Inflammatory macrophage treated with lipopolysaccharide for 4 hours (primary cell): ENCODE measurements at regions not wholly inside any gene's neighbourhood (a gene's known extent, or its start where the extent isn't known, plus 50 kb on each side); places are given as distances from the start of the nearest gene placed in this dataset.

Experiments
- DNase-seq: peaks from one replicate; pipeline ENCODE4 v3.0.0-alpha.2; 2020

DNA sequence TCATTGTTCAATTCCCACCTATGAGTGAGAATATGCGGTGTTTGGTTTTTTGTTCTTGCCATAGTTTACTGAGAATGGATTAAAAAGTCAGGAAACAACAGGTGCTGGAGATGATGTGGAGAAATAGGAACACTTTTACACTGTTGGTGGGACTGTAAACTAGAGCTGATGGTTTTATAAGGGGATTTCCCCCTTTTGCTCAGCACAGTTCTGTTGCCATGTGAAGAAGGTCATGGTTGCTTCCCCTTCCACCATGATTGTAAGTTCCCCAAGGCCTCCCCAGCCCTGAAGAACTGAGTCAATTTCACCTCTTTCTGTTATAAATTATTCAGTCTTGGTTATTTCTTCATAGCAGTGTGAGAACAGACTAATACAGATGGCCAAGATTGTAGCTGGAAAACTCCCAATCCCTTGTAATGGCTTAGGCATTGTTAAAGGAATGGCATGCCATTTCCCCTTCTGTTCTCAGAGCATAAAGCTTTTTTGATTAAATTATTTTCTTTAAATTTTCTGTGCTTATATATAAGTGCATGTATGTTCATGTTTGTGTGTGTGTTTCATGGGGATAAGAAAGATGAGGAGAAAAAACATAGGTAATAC lies 144.8 kb downstream of the BACH1 start:
- peak; percentile 65 for DNase-seq

DNA sequence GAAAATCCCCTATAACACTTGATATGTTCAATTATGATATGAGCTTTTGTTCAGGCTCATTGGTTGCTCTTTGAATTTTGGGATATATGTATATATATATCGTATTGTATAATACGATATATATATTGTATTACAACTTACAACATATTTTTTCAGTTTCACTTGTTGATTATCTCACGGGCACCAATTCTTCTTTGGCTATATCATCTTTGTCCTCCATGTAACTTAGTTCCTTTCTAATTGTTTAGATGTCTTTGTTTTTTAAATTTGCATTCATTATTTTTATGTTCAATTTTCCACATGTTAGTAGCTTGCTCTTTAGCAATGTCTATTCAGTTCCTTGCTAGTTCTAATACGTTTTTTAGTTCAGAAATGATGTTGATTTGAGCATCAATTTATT lies 150.0 kb downstream of the BACH1 start:
- DNase-seq: no peak

DNA sequence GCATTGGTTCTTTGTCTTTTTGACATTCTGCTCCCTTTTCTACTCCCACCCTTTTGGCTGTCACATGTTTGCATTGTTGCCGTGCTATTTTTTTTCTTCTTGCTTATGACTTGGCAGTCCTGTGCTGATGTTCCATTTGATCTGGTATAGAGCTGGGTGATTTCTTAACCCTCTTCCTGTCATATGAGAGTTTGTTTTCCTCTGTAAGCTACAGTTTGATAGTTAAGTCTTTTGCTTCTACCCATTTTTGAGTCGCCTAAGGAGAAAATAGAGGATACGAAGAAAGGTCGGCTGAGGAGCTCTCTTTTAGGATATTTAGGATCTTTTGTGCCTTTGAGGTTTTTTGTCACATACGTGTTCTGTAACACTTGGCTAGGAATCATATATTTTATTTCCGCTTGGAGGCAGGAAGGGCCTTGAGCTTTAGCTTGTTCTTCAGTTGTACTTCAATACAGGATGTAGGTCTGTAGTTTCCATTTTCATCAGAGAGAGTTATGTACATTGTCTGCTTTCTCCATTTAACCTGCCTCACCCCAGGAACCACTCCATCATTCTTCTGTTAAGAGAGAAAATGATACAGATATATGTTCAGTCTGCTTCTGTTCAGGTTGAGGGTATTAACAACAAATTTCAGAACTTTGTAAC lies 150.7 kb downstream of the BACH1 start:
- DNase-seq: peak; percentile 14

DNA sequence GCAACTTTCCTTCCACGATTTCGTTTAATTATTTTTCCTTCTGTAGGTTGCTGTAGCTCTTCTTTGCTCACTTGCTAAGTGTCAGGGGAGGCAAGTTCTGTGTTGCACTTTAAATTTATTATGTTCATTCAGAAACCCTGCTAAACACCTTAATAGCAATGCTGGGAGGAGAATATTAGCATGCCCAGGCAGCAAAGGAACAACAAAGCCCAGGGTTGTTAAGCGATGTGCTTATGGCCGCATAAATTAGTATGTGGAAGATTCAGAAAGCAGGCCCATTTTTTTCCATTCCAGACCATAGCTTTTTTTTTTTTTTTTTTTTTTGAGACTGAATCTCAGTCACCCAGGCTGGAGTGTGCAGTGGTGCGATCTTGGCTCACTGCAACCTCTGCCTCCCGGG lies 151.3 kb downstream of the BACH1 start:
- no peak for DNase-seq

DNA sequence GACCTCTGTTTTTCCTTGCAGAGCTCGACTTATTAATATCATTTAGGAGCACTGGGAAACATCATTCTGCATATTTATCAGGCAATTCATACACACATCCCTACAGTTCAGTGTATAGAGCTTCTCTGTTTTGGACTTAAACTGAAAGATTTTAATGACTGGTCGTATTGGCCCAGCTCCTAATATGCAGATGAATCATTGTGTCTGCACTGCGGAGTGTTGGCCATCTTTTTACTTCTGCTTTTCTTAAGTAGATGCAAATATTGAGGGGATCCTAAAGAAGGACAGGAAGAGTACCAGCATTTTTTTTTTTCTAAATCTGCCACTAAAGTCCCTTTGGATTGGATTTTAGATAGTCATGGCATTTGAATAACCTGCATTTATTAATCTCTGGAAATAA lies 154.8 kb downstream of the BACH1 start:
- peak; percentile 10 for DNase-seq

DNA sequence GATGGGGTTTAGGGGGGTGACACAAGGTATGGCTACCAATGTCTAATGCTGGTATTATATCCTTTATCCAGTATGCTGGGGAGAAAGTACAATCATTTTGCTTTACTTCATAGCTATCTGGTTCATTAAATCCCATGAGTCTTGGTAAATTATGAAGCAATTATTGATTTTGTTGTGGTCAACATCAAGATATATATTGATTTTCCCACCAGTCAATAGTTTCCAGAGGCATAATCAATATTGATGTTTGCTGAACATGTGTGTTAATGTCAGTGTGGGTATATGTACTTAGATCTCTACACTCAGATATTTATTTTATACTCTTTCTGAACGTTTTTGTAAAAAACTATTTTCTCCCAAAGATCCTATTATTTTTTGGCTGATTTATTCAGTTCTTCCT lies 155.5 kb downstream of the BACH1 start:
- no peak for DNase-seq

DNA sequence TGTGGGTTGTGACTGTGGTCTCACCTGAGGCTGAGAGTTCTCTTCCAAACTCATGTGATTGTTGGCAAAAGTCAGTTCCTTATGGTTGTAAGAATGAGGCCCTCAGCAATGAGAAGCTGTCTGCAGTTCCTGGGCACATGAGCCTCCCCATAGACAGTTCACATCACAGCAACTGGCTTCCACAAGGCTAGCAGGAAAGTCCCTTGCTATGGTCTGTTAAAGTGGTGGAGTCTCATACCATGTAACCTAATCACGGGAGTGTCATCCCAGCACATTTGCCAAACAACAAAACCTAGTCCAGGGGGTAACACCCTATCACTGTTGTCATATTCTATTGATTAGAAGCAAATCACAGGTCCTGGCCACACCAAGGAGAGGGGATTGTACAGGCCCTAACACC lies 163.8 kb downstream of the BACH1 start:
- no peak for DNase-seq

DNA sequence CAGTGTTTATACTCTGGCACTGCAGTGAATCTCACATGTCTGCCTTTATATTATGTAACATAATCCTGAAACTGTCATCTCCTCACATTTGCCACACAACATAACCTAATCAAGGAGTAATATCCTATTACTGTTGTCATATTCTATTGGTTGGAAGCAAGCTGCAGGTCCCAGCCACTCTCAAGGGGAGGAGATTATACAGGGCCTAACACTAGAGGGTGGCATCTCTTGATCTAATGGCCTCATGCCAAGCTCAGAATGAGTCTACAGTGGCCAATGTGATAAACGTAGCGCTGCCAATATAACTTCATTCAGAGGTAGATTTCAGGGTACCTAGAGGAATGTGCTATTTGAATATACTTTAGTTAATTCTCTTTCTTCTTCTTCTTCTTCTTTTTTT lies 166.8 kb downstream of the BACH1 start:
- no peak for DNase-seq

DNA sequence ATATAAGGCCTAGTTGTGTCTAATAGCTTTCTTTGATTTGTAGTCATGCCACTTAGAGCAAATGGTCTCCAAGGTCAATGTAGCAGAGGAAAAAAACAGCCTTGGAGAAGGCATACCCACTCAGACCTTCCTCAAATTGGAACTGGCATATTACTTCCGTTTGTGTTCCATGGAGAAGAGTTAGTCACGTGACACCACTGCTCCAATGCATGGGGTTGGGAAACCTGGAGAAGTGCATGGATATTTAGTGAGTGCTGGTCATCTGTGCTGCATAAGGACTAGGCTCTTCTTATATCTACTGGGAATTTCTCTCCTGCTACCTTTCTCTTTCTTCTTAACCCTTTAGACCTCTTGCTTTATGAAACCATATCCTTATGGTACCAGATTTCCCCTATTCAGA lies 167.8 kb downstream of the BACH1 start:
- no peak for DNase-seq

DNA sequence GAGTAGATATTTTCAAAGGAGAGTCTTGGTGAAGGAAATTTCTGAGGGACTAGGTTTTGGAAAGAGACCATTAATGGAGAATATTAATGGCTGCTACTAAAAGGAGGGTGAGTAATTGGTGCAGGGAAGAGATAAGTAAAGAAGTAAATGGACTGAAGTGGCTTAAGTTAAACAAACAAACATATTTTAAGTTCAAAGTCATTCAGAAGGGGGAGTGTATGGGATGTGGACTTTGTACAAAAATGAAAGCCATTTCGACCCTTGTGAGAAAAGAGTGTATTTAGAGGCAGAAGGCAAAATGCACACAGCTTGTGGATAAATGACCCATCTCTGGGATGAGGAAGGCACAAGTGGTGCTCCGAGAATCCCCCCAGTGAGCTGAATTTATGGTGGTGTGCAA lies 171.7 kb downstream of the BACH1 start:
- no peak for DNase-seq

DNA sequence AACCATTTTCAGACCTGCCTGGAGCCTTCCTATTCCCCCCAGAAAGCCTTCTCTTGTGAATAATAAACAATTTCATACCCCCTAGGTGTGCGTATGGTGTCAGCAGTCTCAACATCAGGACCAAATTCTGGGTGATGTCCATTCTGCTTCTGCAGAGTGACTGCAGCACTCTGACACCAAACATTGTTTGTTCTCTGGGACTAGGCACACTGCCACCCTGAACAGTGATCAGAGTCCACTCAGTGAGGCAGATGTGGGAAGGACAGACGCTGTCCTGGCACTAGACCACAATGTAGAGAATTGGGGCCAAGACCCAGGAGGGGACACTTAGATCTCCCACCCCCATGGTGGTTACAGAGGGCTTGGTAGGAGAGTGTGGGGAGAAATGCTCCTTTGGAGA lies 175.1 kb downstream of the BACH1 start:
- DNase-seq: no peak

DNA sequence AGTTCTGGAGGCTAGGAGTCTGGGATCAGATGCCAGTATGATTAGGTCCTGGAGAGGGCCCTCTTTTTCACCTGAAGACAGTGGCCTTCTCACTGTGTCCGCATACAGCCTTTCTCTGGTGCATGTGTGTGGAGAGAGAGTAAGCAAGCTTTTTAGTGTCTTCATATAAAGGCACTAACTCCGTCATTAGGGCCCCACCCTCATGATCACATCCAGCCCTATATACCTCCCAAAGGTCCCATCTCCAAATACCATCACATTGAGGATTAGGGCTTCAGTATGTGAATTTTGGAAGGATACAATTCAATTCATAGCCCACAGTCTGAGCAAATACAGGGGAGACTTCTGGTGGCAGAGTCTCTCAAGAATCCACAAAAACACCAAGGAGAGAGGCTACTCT lies 176.6 kb downstream of the BACH1 start:
- no peak for DNase-seq

DNA sequence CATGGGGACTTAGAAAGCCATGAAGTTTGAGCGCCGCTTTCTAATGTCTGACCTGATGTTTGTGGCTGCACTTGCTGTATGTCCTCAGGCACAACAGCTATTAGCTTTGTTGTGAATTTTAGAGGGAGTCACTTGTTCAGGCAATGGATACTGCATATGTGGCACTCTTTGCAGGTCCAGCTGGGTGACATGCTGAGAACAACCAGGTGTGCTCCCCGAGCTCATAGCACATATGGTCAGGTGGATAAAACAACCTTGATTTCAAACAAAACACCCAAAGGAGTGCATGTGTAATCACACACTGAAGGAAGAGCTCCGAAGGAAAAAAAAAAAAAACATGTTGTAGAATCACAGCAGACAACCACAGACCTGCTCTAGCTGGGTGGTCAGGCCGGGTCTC lies 178.6 kb downstream of the BACH1 start:
- DNase-seq: no peak

DNA sequence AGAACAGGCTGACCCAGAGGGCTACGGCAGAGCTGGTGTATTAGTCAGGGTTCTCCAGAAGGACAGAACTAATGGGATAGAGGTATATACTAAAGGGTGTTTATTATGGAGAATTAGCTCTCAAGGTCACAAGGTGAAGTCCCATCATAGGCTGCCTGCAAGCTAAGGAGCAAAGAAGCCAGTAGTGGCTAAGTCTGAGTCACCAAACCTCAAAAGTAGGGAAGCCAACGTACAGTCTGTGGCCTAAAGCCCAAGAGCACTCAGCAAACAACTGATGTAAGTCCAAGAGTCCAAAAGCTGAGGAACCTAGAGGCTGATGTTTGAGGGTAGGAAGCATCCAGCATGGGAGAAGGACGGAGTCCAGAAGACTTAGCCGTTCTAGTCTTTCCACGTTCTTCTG lies 179.2 kb downstream of the BACH1 start:
- no peak for DNase-seq

DNA sequence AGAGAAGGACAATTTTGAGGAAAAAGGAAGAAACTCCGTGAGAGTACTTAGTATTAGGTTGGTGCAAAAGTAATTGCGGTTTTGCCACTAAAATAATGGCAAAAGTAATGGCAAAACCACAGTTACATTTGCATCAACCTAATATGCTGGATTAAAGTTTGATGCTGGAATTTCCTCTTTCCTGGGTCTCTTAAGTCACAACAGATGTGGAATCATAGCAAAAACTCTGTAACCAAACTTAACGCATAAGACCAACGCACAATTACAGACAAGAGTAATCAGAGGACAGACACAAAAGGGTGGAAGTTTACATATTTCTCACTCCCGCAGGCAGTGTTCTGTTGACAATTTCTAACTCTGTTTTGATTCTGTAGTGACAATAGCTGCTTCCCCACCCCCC lies 182.4 kb downstream of the BACH1 start:
- DNase-seq: no peak

DNA sequence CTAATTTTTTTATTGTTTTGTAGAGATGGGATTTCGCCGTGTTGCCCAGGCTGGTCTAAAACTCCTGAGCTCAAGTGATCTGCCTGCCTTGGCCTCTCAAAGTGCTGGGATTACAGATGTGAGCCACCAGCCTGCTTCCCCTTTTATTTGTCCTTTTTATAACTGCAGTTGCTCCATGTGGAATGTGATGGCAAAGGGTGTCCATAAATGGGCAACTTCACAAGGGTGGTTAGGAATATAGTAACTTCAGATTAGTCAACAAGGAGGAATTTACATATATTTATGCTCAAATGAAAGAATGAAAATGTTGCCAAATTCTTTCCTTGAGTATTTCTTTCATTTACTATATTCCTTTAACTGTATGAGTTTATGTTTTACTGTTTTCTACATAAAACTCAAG lies 182.9 kb downstream of the BACH1 start:
- no peak for DNase-seq

DNA sequence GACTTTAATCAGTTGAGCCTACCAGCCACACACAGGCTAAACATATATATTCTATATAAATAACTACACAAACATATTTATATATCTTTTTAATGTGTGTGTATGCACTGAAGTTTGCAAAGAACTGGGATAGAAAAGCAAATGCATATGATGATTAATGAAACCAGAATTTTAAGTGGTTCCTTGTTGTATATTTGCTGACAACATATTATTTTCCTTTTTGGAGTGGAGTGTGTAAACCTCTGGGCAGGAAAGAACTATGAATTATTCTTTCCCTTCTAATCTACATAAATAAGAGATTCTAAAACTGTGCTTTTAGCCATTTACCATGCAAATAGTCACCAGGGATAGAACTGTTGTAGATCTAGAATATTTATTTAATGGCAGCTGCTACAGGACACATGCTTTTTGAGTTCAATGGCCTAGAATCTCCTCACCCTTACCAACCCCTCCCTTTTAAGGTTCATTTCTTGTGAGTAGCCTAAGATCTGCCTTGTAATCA lies 187.6 kb downstream of the BACH1 start:
- DNase-seq: no peak
